GM18870 (cell line): ENCODE measurements at regions not wholly inside any gene's neighbourhood (a gene's known extent, or its start where the extent isn't known, plus 50 kb on each side); places are given as distances from the start of the nearest gene placed in this dataset.
"Not testable (repeated sequence)": the region's sequence is repeated elsewhere in the genome, so short reads cannot be mapped to it uniquely, and the experiment has no call there.

Source experiments
- ATAC-seq: cut with Tn5 transposase; IDR thresholded peaks from one replicate; pipeline ENCODE4 v1.9.1; 2021; ENCODE audit warnings: moderate library complexity; ENCODE audit not compliant: unreplicated experiment

DNA sequence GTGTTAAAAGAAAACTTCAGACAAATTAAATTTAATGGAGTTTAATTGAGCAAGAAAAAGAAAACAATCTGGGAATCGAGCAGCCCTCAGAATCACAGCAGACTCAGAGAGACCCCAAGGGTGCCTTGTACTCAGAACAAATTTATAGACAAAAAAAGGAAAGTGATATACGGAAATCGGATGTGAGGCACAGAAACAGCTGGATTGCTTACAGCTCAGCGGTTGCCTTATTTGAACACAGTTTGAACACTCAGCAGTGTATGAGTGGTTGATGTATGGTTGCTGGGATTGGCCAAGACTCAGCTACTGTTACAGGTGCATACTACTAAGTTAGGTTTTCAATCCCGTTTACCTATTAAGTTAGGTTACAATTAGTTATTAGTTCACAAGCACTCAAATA lies 103.8 kb upstream of the LYZL1 start:
- no peak for ATAC-seq

GRCh38 chr10:29186221-29186620 lies 102.6 kb upstream of the LYZL1 start:
- no peak for ATAC-seq

GRCh38 chr10:29189256-29189655 lies 99.6 kb upstream of the LYZL1 start:
- ATAC-seq = no peak

DNA sequence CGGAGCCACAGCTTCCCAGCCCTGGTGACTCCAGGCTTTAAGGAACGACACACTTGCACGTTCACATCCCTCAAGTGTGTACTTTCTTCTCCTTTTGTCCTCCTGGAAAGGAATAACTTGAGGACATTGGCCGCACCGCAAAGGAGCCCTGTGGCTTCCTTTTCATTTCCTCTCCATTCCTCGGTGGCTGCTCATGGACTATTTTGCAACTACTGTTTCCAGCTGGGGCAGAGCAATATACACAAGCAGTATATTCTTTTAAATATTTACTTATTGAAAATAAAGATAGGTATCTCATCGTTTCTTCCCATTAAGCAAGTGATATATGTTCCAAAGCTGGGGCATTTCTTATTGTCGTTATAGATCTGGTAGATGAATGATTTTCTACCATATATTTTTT lies 97.2 kb upstream of the LYZL1 start:
- no peak for ATAC-seq

- ATAC-seq = no peak
Observed at GRCh38 chr10:29199339-29199738, 89.5 kb upstream of the LYZL1 start.

- no peak for ATAC-seq
Observed at GRCh38 chr10:29199941-29200679, 88.8 kb upstream of the LYZL1 start.

DNA sequence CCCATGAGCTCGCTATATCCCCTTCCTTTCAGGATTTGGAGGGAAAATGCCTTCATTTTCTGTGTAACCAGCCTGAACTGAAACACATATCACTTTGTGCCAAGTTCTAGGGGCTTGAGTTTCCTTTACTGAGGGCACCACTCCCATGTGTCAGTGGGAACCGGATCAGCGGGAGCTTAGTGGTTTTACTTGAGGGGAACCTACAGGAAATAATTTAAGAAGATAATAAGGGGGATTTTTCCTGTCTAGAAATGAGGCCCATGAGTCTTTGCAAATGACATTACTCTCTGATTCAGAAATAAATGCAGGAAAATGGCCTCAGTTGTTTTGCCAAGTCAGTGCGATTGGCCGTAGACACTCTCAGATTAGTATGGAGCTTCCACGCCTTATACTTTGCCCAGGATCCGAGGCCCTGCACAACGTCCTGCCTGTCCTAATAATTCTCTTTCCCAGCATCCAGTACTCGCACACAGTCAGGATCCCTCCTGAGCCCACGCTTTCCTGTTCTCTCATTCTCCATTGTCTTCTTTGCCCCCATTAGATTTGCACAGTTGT lies 86.4 kb upstream of the LYZL1 start:
- no peak for ATAC-seq

GRCh38 chr10:29203432-29203831 lies 85.4 kb upstream of the LYZL1 start:
- no peak for ATAC-seq

DNA sequence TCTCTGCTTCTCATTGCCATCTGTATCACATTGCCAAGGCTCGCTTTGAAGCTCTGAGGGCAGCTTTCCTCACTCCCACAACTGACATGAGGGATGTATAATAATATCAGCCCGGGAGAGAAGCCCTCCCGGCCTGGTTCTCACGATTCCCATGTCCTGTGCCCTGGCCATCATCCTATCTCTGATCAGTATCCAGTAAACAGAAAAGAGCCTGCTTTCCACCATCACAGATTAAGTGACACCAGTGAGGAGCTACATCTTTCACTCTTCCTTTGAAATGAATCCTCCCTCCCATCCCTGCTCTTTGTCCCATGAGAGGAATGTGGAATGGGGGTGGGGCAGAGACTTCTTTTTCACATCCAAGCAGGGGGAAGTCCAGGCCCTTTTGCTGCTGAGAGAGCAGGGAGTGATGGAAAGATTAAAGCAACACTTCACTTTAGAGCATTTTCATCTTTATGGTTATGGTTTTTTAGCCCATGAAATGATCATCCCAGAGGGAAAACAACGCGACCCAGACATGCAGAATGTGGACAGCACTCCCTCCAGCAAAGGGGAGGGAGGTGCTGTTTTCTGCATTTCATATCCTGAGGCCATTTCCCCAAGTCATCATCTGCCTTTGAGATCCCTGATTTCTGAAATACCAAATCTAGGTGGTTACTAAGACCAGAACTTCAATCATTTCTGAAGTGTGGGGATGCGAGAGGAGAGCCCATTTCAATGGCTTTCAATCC lies 84.6 kb upstream of the LYZL1 start:
- no peak for ATAC-seq

GRCh38 chr10:29205787-29206186 lies 83.1 kb upstream of the LYZL1 start:
- no peak for ATAC-seq

GRCh38 chr10:29208845-29209244 lies 80.0 kb upstream of the LYZL1 start:
- no peak for ATAC-seq

- no peak for ATAC-seq
Observed at GRCh38 chr10:29209830-29210229, 79.0 kb upstream of the LYZL1 start.

DNA sequence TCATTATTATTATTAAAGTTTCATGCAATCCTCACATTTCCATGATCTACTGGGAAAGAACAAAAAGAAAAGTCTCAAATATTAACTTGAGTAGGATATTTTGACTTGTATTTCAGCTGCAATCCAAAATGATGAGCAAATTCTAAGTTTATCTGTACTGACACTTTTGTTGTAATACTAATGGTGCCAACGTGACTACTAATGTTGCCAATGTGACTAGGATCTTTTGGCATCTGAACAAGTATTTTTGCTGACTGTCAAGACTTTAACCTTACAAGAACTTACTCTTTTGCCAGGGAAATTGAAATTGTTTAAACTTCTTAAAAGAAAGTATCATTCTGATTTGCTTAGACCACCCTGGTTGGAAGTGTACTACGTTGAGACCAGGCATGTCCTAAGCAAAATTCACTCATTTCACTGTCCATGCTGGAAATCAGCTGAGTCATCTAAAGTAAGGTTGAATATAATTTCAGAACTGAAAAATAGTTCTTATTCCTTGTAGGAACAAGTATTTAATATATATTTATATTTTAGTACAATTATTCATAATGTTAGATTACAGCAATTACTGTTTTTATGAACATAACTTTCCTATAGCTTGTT lies 78.5 kb upstream of the LYZL1 start:
- ATAC-seq = no peak

- no peak for ATAC-seq
Observed at GRCh38 chr10:29212597-29212996, 76.3 kb upstream of the LYZL1 start.

- ATAC-seq = no peak
Observed at GRCh38 chr10:29214551-29214950, 74.3 kb upstream of the LYZL1 start.

DNA sequence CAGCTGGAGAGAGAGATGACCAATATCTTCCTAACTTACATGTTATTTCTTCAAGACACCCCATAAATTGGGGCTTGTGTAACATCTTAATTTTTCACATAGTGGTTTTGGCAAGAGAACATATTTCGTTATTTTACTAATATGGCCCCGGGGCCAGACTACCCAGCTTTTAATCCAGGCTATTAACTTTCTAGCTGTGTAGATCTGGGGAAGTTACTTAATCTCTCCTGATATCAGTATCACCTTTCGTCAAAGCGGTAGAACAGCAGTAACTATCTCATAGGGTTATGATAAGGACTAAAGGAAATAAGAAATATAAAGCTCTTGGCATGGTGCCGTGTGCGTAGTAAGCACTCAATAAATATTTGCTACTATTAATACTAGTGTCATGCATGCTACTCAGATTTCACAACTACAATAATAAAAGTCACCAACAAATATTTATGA lies 71.6 kb upstream of the LYZL1 start:
- ATAC-seq = no peak

DNA sequence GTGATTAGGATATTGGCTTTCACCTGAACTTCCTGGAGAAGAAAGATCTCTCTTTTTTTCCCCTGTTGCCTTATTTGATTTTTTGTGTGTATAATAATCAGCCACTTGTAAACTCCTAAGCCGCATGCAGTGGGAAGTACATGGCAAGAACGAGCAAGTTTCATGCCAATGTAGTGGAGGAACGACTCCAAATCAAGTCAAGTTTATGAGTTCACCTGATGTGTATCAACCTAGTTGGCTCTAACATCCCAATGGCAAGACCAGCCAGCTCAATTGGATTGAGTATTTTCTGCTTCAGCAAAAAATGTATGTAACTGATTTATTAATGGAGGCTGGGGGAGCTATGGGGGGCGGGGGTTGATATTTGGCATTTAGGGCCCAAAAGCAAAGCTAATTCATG lies 65.5 kb upstream of the LYZL1 start:
- no peak for ATAC-seq

DNA sequence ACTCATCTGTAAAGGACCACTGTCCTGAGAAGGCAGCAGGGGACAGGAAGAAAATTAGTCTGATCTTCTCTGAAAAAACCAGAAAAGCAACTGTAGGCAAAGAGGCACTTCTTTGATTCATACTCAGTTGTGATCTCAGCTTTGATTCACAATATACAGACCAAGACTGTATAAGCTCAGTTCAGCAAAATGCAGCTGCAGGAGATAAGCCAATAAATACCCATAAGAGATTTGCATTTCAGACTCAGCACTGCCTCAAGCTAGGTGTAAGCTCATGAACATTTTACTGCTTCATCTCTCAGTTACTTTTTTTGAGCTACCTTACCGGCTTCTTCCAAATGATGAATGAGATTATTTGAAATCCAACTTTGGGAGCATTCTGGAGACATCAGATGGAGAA lies 64.2 kb upstream of the LYZL1 start:
- no peak for ATAC-seq

DNA sequence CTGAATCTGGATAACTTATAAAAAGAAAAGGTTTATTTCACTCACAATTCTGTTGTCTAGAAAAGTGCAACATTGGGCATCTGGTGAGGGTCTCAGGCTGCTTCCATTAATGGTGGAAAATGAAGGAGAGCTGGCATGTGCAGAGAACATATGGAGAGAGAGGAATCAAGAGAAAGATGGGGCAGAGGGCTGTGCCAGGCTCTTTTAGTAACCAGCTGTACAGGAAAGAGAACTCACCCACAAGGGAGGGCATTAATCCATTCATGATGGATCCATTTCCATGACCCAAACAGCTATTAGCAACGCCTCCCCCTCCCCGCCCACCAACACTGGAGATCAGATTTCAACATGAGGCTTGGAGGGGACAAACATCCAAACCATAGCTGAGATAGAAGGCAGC lies 61.7 kb upstream of the LYZL1 start:
- ATAC-seq = no peak

- no peak for ATAC-seq
Observed at GRCh38 chr10:29228562-29228961, 60.3 kb upstream of the LYZL1 start.

DNA sequence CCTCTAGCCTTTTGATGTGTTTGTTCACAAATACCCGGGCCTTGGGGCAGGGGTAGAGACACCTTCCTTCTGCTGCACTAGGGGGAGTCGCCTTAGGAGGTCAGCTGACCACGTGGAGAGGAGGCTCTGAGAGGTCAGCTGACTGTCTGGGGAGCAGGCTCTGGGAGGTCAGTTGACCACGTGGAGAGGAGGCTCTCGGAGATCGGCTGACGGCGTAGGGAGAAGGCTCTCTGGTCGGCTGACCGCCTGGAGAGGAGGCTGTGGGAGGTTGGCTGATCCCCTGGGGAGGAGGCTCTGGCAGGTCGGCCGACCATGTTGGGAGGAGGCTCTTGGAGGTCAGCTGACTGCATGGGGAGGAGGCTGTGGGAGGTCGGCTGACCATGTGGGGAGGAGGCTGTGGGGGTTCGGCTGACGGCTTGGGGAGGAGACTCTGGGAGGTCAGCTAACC lies 59.6 kb upstream of the LYZL1 start:
- ATAC-seq = no peak

- not testable (repeated sequence) for ATAC-seq
Observed at GRCh38 chr10:29236910-29237309, 52.0 kb upstream of the LYZL1 start.
